SK-N-DZ (cell line): ENCODE measurements at regions not wholly inside any gene's neighbourhood (a gene's known extent, or its start where the extent isn't known, plus 50 kb on each side); places are given as distances from the start of the nearest gene placed in this dataset.
"Not testable (repeated sequence)": the region's sequence is repeated elsewhere in the genome, so short reads cannot be mapped to it uniquely, and the experiment has no call there.

ENCODE experiments used
- DNase-seq: peaks from one replicate; pipeline ENCODE4 v3.0.0-alpha.2; 2015; ENCODE audit warnings: low spot score

- DNase-seq: no peak
Measured at GRCh38 chr2:187684174-187684573, 129.9 kb upstream of the TFPI start.

- DNase-seq: peak; percentile 4
Measured at GRCh38 chr2:187686416-187687024, 132.3 kb upstream of the TFPI start.

- DNase-seq: no peak
Measured at GRCh38 chr2:187687585-187687984, 133.3 kb upstream of the TFPI start.

- DNase-seq: no peak
Measured at GRCh38 chr2:187689372-187689771, 135.1 kb upstream of the TFPI start.

- DNase-seq: no peak
Measured at GRCh38 chr2:187693923-187694322, 139.7 kb upstream of the TFPI start.

- not testable (repeated sequence) for DNase-seq
Measured at GRCh38 chr2:187696644-187697043, 142.4 kb upstream of the TFPI start.

- DNase-seq: no peak
Measured at GRCh38 chr2:187698374-187699110, 144.3 kb upstream of the TFPI start.

GRCh38 chr2:187702157-187702556 lies 147.9 kb upstream of the TFPI start:
- no peak for DNase-seq

GRCh38 chr2:187708272-187708671 lies 154.0 kb upstream of the TFPI start:
- DNase-seq: no peak

- no peak for DNase-seq
Measured at GRCh38 chr2:187709065-187709464, 154.8 kb upstream of the TFPI start.

GRCh38 chr2:187710791-187711521 lies 156.7 kb upstream of the TFPI start:
- no peak for DNase-seq

- DNase-seq: no peak
Measured at GRCh38 chr2:187715590-187715989, 161.4 kb upstream of the TFPI start.

GRCh38 chr2:187716301-187716700 lies 162.1 kb upstream of the TFPI start:
- DNase-seq: no peak

- DNase-seq: no peak
Measured at GRCh38 chr2:187718092-187718491, 163.9 kb upstream of the TFPI start.

GRCh38 chr2:187719510-187719909 lies 165.3 kb upstream of the TFPI start:
- no peak for DNase-seq

GRCh38 chr2:187748958-187749357 lies 194.7 kb upstream of the TFPI start:
- DNase-seq: no peak

- no peak for DNase-seq
Measured at GRCh38 chr2:187749804-187750431, 195.7 kb upstream of the TFPI start.

- no peak for DNase-seq
Measured at GRCh38 chr2:187768995-187769394, 214.8 kb upstream of the TFPI start.

GRCh38 chr2:187769437-187769836 lies 215.2 kb upstream of the TFPI start:
- DNase-seq: peak; percentile 21

- DNase-seq: no peak
Measured at GRCh38 chr2:187774551-187775071, 220.4 kb upstream of the TFPI start.

- DNase-seq: no peak
Measured at GRCh38 chr2:187775196-187775595, 221.0 kb upstream of the TFPI start.

- DNase-seq: no peak
Measured at GRCh38 chr2:187775651-187776050, 221.4 kb upstream of the TFPI start.
